IMR-90 (cell line): ENCODE measurements at regions not wholly inside any gene's neighbourhood (a gene's known extent, or its start where the extent isn't known, plus 50 kb on each side); places are given as distances from the start of the nearest gene placed in this dataset.

ENCODE experiments used
- ATAC-seq: fragments of 200-7000 bp; cut with Tn5 transposase; 2 replicates; pipeline ENCODE4 v1.9.1; 2020; ENCODE audit warnings: low read depth, mild to moderate bottlenecking, moderate library complexity
- BruUV-seq: library from RNA; stranded (reverse); fragments of 400-500 nt; replicated peaks from 2 replicates; lab custom pipeline; 2021; lab: Mats Ljungman, UMichigan
- CTCF ChIA-PET: fragments of 300-600 bp; formaldehyde crosslinking; extraction: SDS; loops from one replicate; lab custom pipeline; 2021; ENCODE audit warnings: antibody characterized with exemption; lab: Yijun Ruan, JAX
- POLR2A ChIA-PET: fragments of 300-600 bp; sonication (Branson Sonifier 250); formaldehyde crosslinking; loops from one replicate; lab custom pipeline; 2022; ENCODE audit warnings: antibody characterized with exemption; ENCODE audit not compliant: unreplicated experiment; lab: Charles Lee
- DNase-seq: peaks from one replicate; pipeline ENCODE4 v3.0.0; 2013
- H2AFZ ChIP-seq: replicated peaks from 2 replicates; pipeline ENCODE3; 2013; ENCODE audit warnings: low read length, mild to moderate bottlenecking; ENCODE audit not compliant: poor library complexity
- H2AK5ac ChIP-seq: 2 replicates; pipeline ENCODE4 v1.6.1; 2013; ENCODE audit warnings: low read depth, low read length, inconsistent platforms
- H2AK9ac ChIP-seq: replicated peaks from 2 replicates; pipeline ENCODE3; 2013; ENCODE audit warnings: mild to moderate bottlenecking, low read depth, low read length, moderate library complexity; ENCODE audit not compliant: poor library complexity
- H2BK120ac ChIP-seq: 2 replicates; pipeline ENCODE4 v1.6.1; 2013; ENCODE audit warnings: low read depth, low read length, inconsistent platforms
- H2BK15ac ChIP-seq: 3 replicates; pipeline ENCODE4 v1.6.1; 2013; ENCODE audit warnings: low read depth, low read length, inconsistent platforms
- H2BK20ac ChIP-seq: 2 replicates; pipeline ENCODE4 v1.6.1; 2013; ENCODE audit warnings: low read depth, mild to moderate bottlenecking, inconsistent platforms, low read length, moderate library complexity
- H2BK5ac ChIP-seq: 2 replicates; pipeline ENCODE4 v1.6.1; 2013; ENCODE audit warnings: mild to moderate bottlenecking, low read depth, low read length, inconsistent platforms; ENCODE audit not compliant: poor library complexity, severe bottlenecking
- H3K14ac ChIP-seq: replicated peaks from 2 replicates; pipeline ENCODE4 v1.6.1; 2013; ENCODE audit warnings: low read depth, low read length, inconsistent platforms
- H3K18ac ChIP-seq: 2 replicates; pipeline ENCODE4 v1.6.1; 2013; ENCODE audit warnings: low read depth, low read length, control low read depth
- H3K23ac ChIP-seq: 2 replicates; pipeline ENCODE4 v1.6.1; 2013; ENCODE audit warnings: low read depth, low read length, inconsistent platforms
- H3K27ac ChIP-seq: 2 replicates; pipeline ENCODE4 v1.5.1; 2013; ENCODE audit warnings: mild to moderate bottlenecking, control low read depth, low read length; ENCODE audit not compliant: insufficient read depth
- H3K27me3 ChIP-seq: 2 replicates; pipeline ENCODE4 v1.6.1; 2013; ENCODE audit warnings: low read length; ENCODE audit not compliant: control insufficient read depth, insufficient read depth
- H3K36me3 ChIP-seq: 2 replicates; pipeline ENCODE4 v1.6.1; 2013; ENCODE audit warnings: low read length, mixed read lengths; ENCODE audit not compliant: control insufficient read depth, insufficient read depth
- H3K4ac ChIP-seq: 2 replicates; pipeline ENCODE4 v1.6.1; 2013; ENCODE audit warnings: low read depth, low read length, inconsistent platforms
- H3K4me1 ChIP-seq: 2 replicates; pipeline ENCODE4 v1.6.1; 2013; ENCODE audit warnings: low read length, mixed read lengths; ENCODE audit not compliant: control insufficient read depth, insufficient read depth
- H3K4me2 ChIP-seq: 2 replicates; pipeline ENCODE4 v1.6.1; 2013; ENCODE audit warnings: low read depth, mild to moderate bottlenecking, control low read depth, low read length, moderate library complexity
- H3K4me3 ChIP-seq: 2 replicates; pipeline ENCODE4 v1.5.1; 2013; ENCODE audit warnings: low read depth, mild to moderate bottlenecking, control low read depth, low read length, moderate library complexity; ENCODE audit not compliant: insufficient read depth
- H3K56ac ChIP-seq: 2 replicates; pipeline ENCODE4 v1.6.1; 2013; ENCODE audit warnings: low read length, inconsistent platforms; ENCODE audit not compliant: insufficient read depth; ENCODE audit errors: extremely low read depth
- H3K79me1 ChIP-seq, 2 experiments: 2 replicates each; pipeline ENCODE4 v1.6.1; 2013; ENCODE audit warnings: low read length in 2 of 2, inconsistent platforms in 1 of 2, low read depth in 1 of 2
- H3K9ac ChIP-seq: 2 replicates; pipeline ENCODE4 v1.6.1; 2013; ENCODE audit warnings: low read depth, low read length, control low read depth
- H3K9me1 ChIP-seq: 2 replicates; pipeline ENCODE4 v1.6.1; 2013; ENCODE audit warnings: low read length, inconsistent platforms; ENCODE audit not compliant: insufficient read depth
- H3K9me3 ChIP-seq: 2 replicates; pipeline ENCODE4 v1.6.1; 2013; ENCODE audit warnings: low read length; ENCODE audit not compliant: control insufficient read depth, insufficient read depth
- H4K20me1 ChIP-seq: 2 replicates; pipeline ENCODE4 v1.6.1; 2013; ENCODE audit warnings: low read length, inconsistent platforms; ENCODE audit not compliant: insufficient read depth
- H4K5ac ChIP-seq: 2 replicates; pipeline ENCODE4 v1.6.1; 2013; ENCODE audit warnings: mild to moderate bottlenecking, low read depth, low read length, control low read depth
- H4K8ac ChIP-seq, 2 experiments: 2 replicates each; pipeline ENCODE4 v1.6.1; 2013; ENCODE audit warnings: low read depth in 2 of 2, low read length in 2 of 2, control low read depth in 1 of 2, inconsistent platforms in 1 of 2
- H4K91ac ChIP-seq: 2 replicates; pipeline ENCODE4 v1.6.1; 2013; ENCODE audit warnings: low read depth, low read length, inconsistent platforms; ENCODE audit not compliant: insufficient read depth
- BHLHE40 ChIP-seq: fragments of 150-350 bp; IDR thresholded peaks from 2 replicates; pipeline ENCODE4 v1.6.1; 2016; ENCODE audit warnings: mild to moderate bottlenecking, low read depth, low read length
- MAFK ChIP-seq: IDR thresholded peaks from 2 replicates; pipeline ENCODE4 v1.6.1; 2012; ENCODE audit warnings: low read depth, low read length, improper control_type of control experiment
- MAZ ChIP-seq: IDR thresholded peaks from 2 replicates; pipeline ENCODE4 v1.6.1; 2012; ENCODE audit warnings: low read depth, mild to moderate bottlenecking, low read length, improper control_type of control experiment, moderate library complexity, borderline replicate concordance
- POLR2A ChIP-seq: IDR thresholded peaks from 2 replicates; pipeline ENCODE4 v1.6.1; 2012; ENCODE audit warnings: mild to moderate bottlenecking, low read depth, low read length
- WGBS, 2 experiments: methylation state at CpG; one replicate each; pipeline versions ENCODE4 v1.1.5 to v1.1.7; 2013; ENCODE audit warnings: missing lambda C conversion rate in 2 of 2; ENCODE audit not compliant: insufficient read length in 1 of 2; ENCODE audit errors: extremely low coverage in 2 of 2; 5-methylcytosine and 5-hydroxymethylcytosine counted together
- dilution Hi-C: fragments of 300-500 bp; cut with HindIII; formaldehyde crosslinking; loops from one replicate; pipeline ENCODE4 v1.14.3; 2018; ENCODE audit warnings: low sequenced_read_pairs; ENCODE audit not compliant: unreplicated experiment
- in situ Hi-C: fragments of 300-500 bp; cut with MboI; formaldehyde crosslinking; loops from 3 replicates; pipeline ENCODE4 v1.14.3; 2019; ENCODE audit warnings: low sequenced_read_pairs, inconsistent platforms, mixed read lengths
- intact Hi-C: fragments of 100-400 bp; cut with micrococcal nuclease; formaldehyde crosslinking; loops from 2 replicates; pipeline ENCODE4 v1.10.0; 2022

DNA sequence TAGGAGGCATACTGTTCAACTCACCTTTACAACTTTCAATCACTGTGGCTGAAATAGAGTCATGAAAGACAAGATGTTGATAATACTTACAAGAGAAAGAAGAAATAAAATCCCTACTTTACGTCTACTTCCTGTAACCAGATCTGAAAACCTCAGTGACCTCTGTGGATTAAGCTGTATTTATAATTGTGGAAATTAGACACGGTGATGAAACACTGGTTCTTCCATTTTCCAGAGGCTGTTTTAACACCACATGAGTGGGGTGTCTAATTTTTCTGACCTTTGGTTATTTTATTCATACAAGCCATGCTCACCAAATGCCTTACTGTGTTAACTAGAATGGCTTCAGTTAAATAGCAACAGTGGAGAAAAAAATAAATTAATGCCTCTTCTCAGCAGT is 58.5 kb upstream of the HIVEP1 start:
- Histone ChIP-seq H2BK20ac (no peak overlapping the region), H4K91ac (no peak overlapping the region), H3K18ac (no peak overlapping the region), H3K23ac (no peak overlapping the region), H3K36me3 (no peaks in the 10 kb centered on the region), H2BK5ac (no peak overlapping the region), H3K9me3 (no peaks in the 10 kb centered on the region), H3K79me1 (no peaks in the 10 kb centered on the region), H3K4me2 (no peak overlapping the region), H2AK9ac (no peak overlapping the region), H4K20me1 (no peaks in the 10 kb centered on the region), H3K4me1 (no peaks in the 10 kb centered on the region), H3K27me3 (no peaks in the 10 kb centered on the region), H2BK15ac (no peak overlapping the region), H3K14ac (no peak overlapping the region), H3K27ac (no peak overlapping the region), H3K4ac (no peak overlapping the region), H2BK120ac (no peak overlapping the region), H2AK5ac (no peak overlapping the region), H3K9ac (no peak overlapping the region), H4K5ac (no peak overlapping the region), H3K56ac (no peak overlapping the region), H2AFZ (no peak overlapping the region), H3K9me1 (no peaks in the 10 kb centered on the region), H3K4me3 (no peak overlapping the region), H4K8ac (no peak overlapping the region)
- ATAC-seq (no peak), DNase-seq (no peak)
- POLR2A ChIA-PET = no interaction called here
- intact Hi-C loops (no loop called here), dilution Hi-C loops (no loop called here), in situ Hi-C loops (no loop called here)
- CTCF ChIA-PET = no interaction called here
- BruUV-seq = no TSS peak
- WGBS, 2 experiments = no CpG with 5 or more reads among the region's 2 CpGs
- TF ChIP-seq BHLHE40 (no peak), MAZ (no peak), MAFK (no peak), POLR2A (no peak)
